HepG2 (cell line): ENCODE measurements at regions not wholly inside any gene's neighbourhood (a gene's known extent, or its start where the extent isn't known, plus 50 kb on each side); places are given as distances from the start of the nearest gene placed in this dataset.

Source experiments
- ATAC-seq: fragments of 200-7000 bp; cut with Tn5 transposase; 3 replicates; pipeline ENCODE4 v1.9.1; 2020; ENCODE audit warnings: mild to moderate bottlenecking, moderate library complexity
- BruUV-seq: library from RNA; stranded (reverse); fragments of 400-500 nt; replicated peaks from 2 replicates; lab custom pipeline; 2021; lab: Mats Ljungman, UMichigan
- CTCF ChIA-PET: fragments of 300-600 bp; formaldehyde crosslinking; extraction: SDS; loops from one replicate; lab custom pipeline; 2021; ENCODE audit warnings: low total read pairs, inconsistent platforms, low intra/inter-chr PET ratio; lab: Yijun Ruan, JAX
- POLR2A ChIA-PET: fragments of 350-600 bp; sonication (Branson Sonifier 250); formaldehyde crosslinking; loops from one replicate; lab custom pipeline; 2020; ENCODE audit warnings: antibody characterized with exemption, inconsistent platforms; lab: Yijun Ruan, JAX
- DNase-seq: peaks from one replicate; pipeline ENCODE4 v3.0.0-alpha.2; 2015; ENCODE audit warnings: low spot score
- FAIRE-seq: peaks from 3 replicates; lab custom pipeline; 2011; peaks lifted over from hg19 to GRCh38; lab: Jason Lieb, UNC
- H2AFZ ChIP-seq: one replicate; pipeline ENCODE4 v1.6.1; 2011; ENCODE audit warnings: low read length, inconsistent platforms
- H3K27ac ChIP-seq: fragments of 300-600 bp; 3 replicates; pipeline ENCODE4 v1.8.0; 2011; ENCODE audit warnings: mixed run types, mild to moderate bottlenecking, mixed read lengths, low read length, inconsistent platforms; ENCODE audit not compliant: insufficient read depth; ENCODE audit errors: extremely low read length
- H3K27me3 ChIP-seq, 2 experiments: fragments of 200-600 bp in 1 of 2; 2 replicates in 1 of 2; 3 replicates in 1 of 2; pipeline versions ENCODE4 v1.6.0 to v1.8.0; 2011; ENCODE audit warnings: low read length in 2 of 2, mild to moderate bottlenecking in 2 of 2, moderate library complexity in 2 of 2, inconsistent platforms in 1 of 2; ENCODE audit not compliant: insufficient read depth in 2 of 2, control insufficient read depth in 1 of 2
- H3K36me3 ChIP-seq, 2 experiments: fragments of 200-600 bp in 1 of 2; replicated peaks in 1 of 2; 2 replicates in 1 of 2; 3 replicates in 1 of 2; pipeline versions ENCODE4 v1.5.1 to v1.8.0; 2011; ENCODE audit warnings: low read length in 2 of 2, inconsistent platforms in 1 of 2; ENCODE audit not compliant: insufficient read depth in 2 of 2, control insufficient read depth in 1 of 2
- H3K4me1 ChIP-seq: 2 replicates; pipeline ENCODE4 v1.5.1; 2012; ENCODE audit warnings: low read length, inconsistent platforms; ENCODE audit not compliant: insufficient read depth
- H3K4me2 ChIP-seq: 2 replicates; pipeline ENCODE4 v1.6.0; 2011; ENCODE audit warnings: low read depth, low read length, inconsistent platforms
- H3K4me3 ChIP-seq, 3 experiments: fragments of 200-600 bp in 1 of 3; sonication (generic), shearing (Covaris generic) in 1 of 3; replicated peaks in 1 of 3; 2 replicates each; pipeline ENCODE4 v1.5.1; 2011 to 2016; ENCODE audit warnings: low read length in 3 of 3, inconsistent platforms in 2 of 3, low read depth in 2 of 3, mild to moderate bottlenecking in 2 of 3, control low read depth in 1 of 3, mixed read lengths in 1 of 3; ENCODE audit not compliant: insufficient read depth in 1 of 3
- H3K79me2 ChIP-seq: one replicate; pipeline ENCODE4 v1.6.1; 2011; ENCODE audit warnings: low read length, inconsistent platforms; ENCODE audit not compliant: insufficient read depth
- H3K9ac ChIP-seq: 2 replicates; pipeline ENCODE4 v1.6.0; 2011; ENCODE audit warnings: mild to moderate bottlenecking, low read depth, low read length, inconsistent platforms; ENCODE audit not compliant: insufficient read depth
- H3K9me3 ChIP-seq: 2 replicates; pipeline ENCODE4 v1.5.1; 2012; ENCODE audit warnings: mild to moderate bottlenecking, low read length
- H4K20me1 ChIP-seq: 2 replicates; pipeline ENCODE4 v1.6.0; 2011; ENCODE audit warnings: inconsistent platforms, mild to moderate bottlenecking, low read length, moderate library complexity; ENCODE audit not compliant: insufficient read depth
- GZF1 ChIP-seq: sonication (generic); formaldehyde crosslinking; IDR thresholded peaks from 2 replicates; pipeline ENCODE4 v1.5.1; 2020; ENCODE audit warnings: mild to moderate bottlenecking, missing genetic modification reagents
- HNF4A ChIP-seq: sonication (generic); formaldehyde crosslinking; IDR thresholded peaks from 2 replicates; pipeline ENCODE4 v1.4.0; 2020; ENCODE audit warnings: missing genetic modification reagents
- HOXA9 ChIP-seq: sonication (generic); formaldehyde crosslinking; IDR thresholded peaks from 2 replicates; pipeline ENCODE4 v1.8.1; 2022; ENCODE audit warnings: missing genetic modification reagents, mild to moderate bottlenecking, moderate library complexity, borderline replicate concordance
- KAT2B ChIP-seq: fragments of 150-350 bp; IDR thresholded peaks from 2 replicates; pipeline ENCODE4 v1.6.1; 2014; ENCODE audit warnings: low read depth, low read length, borderline replicate concordance
- KAT7 ChIP-seq: IDR thresholded peaks from 2 replicates; pipeline ENCODE4 v1.6.1; 2018; ENCODE audit warnings: borderline replicate concordance, missing compliant biosample characterization
- MAFF ChIP-seq: IDR thresholded peaks from 2 replicates; pipeline ENCODE4 v1.6.1; 2011; ENCODE audit warnings: low read depth, low read length, improper control_type of control experiment
- MIXL1 ChIP-seq: IDR thresholded peaks from 2 replicates; pipeline ENCODE4 v1.6.1; 2016
- NFIC ChIP-seq: IDR thresholded peaks from 2 replicates; pipeline ENCODE4 v1.6.1; 2012; ENCODE audit warnings: mild to moderate bottlenecking, low read length, inconsistent platforms
- NR2F2 ChIP-seq: IDR thresholded peaks from 2 replicates; pipeline ENCODE4 v1.6.1; 2012; ENCODE audit warnings: low read depth, inconsistent platforms, borderline replicate concordance
- NR2F6 ChIP-seq, 2 experiments: IDR thresholded peaks; 2 replicates each; pipeline ENCODE4 v1.6.1; 2016; ENCODE audit warnings: antibody characterized with exemption in 1 of 2, mild to moderate bottlenecking in 1 of 2
- SOX6 ChIP-seq, 2 experiments: fragments of 450-650 bp in 1 of 2; sonication (generic) in 1 of 2; formaldehyde crosslinking in 1 of 2; IDR thresholded peaks; 2 replicates each; pipeline versions ENCODE4 v1.4.0 to v1.6.1; 2017 to 2020; ENCODE audit warnings: antibody characterized with exemption in 1 of 2, mild to moderate bottlenecking in 1 of 2, missing genetic modification reagents in 1 of 2
- SP4 ChIP-seq: sonication (generic); formaldehyde crosslinking; IDR thresholded peaks from 2 replicates; pipeline ENCODE4 v1.8.1; 2023; ENCODE audit warnings: mild to moderate bottlenecking, missing genetic modification reagents
- TOE1 ChIP-seq: sonication (generic); formaldehyde crosslinking; IDR thresholded peaks from 2 replicates; pipeline ENCODE4 v1.4.0; 2020; ENCODE audit warnings: mild to moderate bottlenecking, missing genetic modification reagents
- YEATS2 ChIP-seq: sonication (generic); formaldehyde crosslinking; IDR thresholded peaks from 2 replicates; pipeline ENCODE4 v1.4.0; 2020; ENCODE audit warnings: missing genetic modification reagents, borderline replicate concordance
- ZNF12 ChIP-seq: sonication (generic); formaldehyde crosslinking; IDR thresholded peaks from 2 replicates; pipeline ENCODE4 v1.5.0; 2020; ENCODE audit warnings: missing genetic modification reagents
- ZNF136 ChIP-seq: sonication (generic); formaldehyde crosslinking; IDR thresholded peaks from 2 replicates; pipeline ENCODE4 v1.8.1; 2022; ENCODE audit warnings: low read depth, mild to moderate bottlenecking, moderate library complexity, missing genetic modification reagents
- ZNF777 ChIP-seq: sonication (generic); formaldehyde crosslinking; IDR thresholded peaks from 2 replicates; pipeline ENCODE4 v1.4.0; 2020; ENCODE audit warnings: missing genetic modification reagents
- WGBS: methylation state at CpG from one replicate; pipeline ENCODE4 v1.1.6; 2017; ENCODE audit warnings: low lambda C conversion rate; 5-methylcytosine and 5-hydroxymethylcytosine counted together
- in situ Hi-C: cut with HindIII; loops from 2 replicates; pipeline ENCODE4 v1.10.0; 2017; ENCODE audit warnings: low pct_unique_long_range_greater_than_20kb; ENCODE audit not compliant: extremely low pct_ligation_motif_present
- intact Hi-C: fragments of 100-400 bp; cut with micrococcal nuclease; formaldehyde crosslinking; loops from one replicate; pipeline ENCODE4 v1.10.0; 2022; ENCODE audit not compliant: unreplicated experiment
- TF ChIP-seq, protein P1 (sequence below): sonication (generic); formaldehyde crosslinking; IDR thresholded peaks from 2 replicates; pipeline ENCODE4 v1.5.1; 2020; ENCODE audit warnings: mild to moderate bottlenecking, moderate library complexity, missing genetic modification reagents
- TF ChIP-seq, protein P2 (sequence below): sonication (generic); formaldehyde crosslinking; IDR thresholded peaks from 2 replicates; pipeline ENCODE4 v1.5.1; 2020; ENCODE audit warnings: mild to moderate bottlenecking, missing genetic modification reagents, borderline replicate concordance

DNA sequence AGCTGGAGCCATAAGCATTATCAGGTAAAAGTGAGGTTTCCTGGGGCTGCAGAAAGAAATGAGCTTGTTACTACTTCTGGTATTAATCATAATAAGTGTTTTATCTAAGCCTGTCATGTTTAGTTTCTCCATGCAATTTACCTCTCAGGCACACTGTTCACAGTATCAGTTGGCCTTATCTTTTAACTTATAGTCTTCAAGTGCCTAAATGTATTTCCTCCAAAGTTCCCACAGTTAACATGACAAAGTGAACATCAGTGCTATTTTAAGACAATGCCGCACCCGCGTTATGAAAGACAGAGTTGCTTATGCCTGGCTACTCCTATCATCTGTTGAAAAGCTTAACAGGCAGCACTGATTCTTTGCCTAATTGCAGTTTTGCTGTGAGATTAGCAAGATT is 408.7 kb upstream of the FAM241A start (continued):
- TF ChIP-seq, protein P1, sequence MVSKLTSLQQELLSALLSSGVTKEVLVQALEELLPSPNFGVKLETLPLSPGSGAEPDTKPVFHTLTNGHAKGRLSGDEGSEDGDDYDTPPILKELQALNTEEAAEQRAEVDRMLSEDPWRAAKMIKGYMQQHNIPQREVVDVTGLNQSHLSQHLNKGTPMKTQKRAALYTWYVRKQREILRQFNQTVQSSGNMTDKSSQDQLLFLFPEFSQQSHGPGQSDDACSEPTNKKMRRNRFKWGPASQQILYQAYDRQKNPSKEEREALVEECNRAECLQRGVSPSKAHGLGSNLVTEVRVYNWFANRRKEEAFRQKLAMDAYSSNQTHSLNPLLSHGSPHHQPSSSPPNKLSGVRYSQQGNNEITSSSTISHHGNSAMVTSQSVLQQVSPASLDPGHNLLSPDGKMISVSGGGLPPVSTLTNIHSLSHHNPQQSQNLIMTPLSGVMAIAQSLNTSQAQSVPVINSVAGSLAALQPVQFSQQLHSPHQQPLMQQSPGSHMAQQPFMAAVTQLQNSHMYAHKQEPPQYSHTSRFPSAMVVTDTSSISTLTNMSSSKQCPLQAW (CRISPR knock-in tag) = no peak
- TF ChIP-seq YEATS2 (CRISPR knock-in tag) (no peak), GZF1 (no peak), ZNF136 (CRISPR knock-in tag) (no peak), ZNF777 (no peak), KAT7 (CRISPR knock-in tag) (no peak), SP4 (no peak), TOE1 (CRISPR knock-in tag) (no peak), MAFF (no peak)

DNA sequence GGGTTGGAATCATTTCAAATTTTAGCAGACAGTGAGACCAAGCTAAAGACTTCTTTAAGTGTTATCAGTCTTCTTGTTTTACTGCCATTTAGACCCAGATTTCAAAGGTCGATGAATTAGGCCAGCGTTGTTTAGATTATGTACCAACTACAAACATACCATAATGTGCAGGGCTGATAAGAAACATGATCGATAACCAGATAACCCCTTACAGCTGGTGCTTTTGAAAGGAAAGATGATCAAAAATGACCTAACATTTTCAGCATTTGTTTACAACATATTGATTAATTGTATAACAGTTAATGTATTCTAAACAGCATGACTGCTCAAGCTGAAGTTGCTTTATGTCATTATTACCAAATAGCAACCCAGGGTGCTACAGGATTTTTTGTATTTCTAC is 400.4 kb upstream of the FAM241A start:
- Histone ChIP-seq H3K79me2 (no peaks in the 10 kb centered on the region), H3K27me3 (no peaks in the 10 kb centered on the region), H3K4me1 (peaks cover 7% of the 10 kb centered on the region), H3K4me2 (peak overlapping the region; percentile 6; the same call in 1 of the 2 replicates), H4K20me1 (no peaks in the 10 kb centered on the region), H3K9ac (no peak overlapping the region), H3K36me3 (no peaks in the 10 kb centered on the region), H3K27ac (no peak overlapping the region), H2AFZ (no peak overlapping the region), H3K9me3 (no peaks in the 10 kb centered on the region), H3K4me3 (no peak overlapping the region)
- intact Hi-C loops (no loop called here), in situ Hi-C loops (no loop called here)
- BruUV-seq = no TSS peak
- DNase-seq (no peak), ATAC-seq (peak; percentile 31; the same call in 2 of the 3 replicates), FAIRE-seq (no peak)
- CTCF ChIA-PET = no interaction called here
- POLR2A ChIA-PET = no interaction called here
- WGBS = 2% methylated on average over 3 of the region's 3 CpGs
- TF ChIP-seq NR2F6 (IDR thresholded peaks at IDR 0.05) (peak; percentile 53; the same call in 1 of the 2 replicates), NR2F6 (CRISPR knock-in tag; IDR thresholded peaks at IDR 0.05) (no peak), NFIC (peak; percentile 22; the same call in 1 of the 2 replicates), HOXA9 (no peak), MIXL1 (CRISPR knock-in tag) (peak; percentile 12; the same call in 1 of the 2 replicates), SOX6 (IDR thresholded peaks at IDR 0.05) (no peak), SOX6 (CRISPR knock-in tag; IDR thresholded peaks at IDR 0.05) (peak; percentile 36; the same call in 1 of the 2 replicates), HNF4A (CRISPR knock-in tag) (0 out of 2 replicates have a peak, but pooled peaks have one; percentile 26), ZNF12 (CRISPR knock-in tag) (no peak), KAT2B (0 out of 2 replicates have a peak, but pooled peaks have one; percentile 33), NR2F2 (peak; percentile 65)
- TF ChIP-seq, protein P2, sequence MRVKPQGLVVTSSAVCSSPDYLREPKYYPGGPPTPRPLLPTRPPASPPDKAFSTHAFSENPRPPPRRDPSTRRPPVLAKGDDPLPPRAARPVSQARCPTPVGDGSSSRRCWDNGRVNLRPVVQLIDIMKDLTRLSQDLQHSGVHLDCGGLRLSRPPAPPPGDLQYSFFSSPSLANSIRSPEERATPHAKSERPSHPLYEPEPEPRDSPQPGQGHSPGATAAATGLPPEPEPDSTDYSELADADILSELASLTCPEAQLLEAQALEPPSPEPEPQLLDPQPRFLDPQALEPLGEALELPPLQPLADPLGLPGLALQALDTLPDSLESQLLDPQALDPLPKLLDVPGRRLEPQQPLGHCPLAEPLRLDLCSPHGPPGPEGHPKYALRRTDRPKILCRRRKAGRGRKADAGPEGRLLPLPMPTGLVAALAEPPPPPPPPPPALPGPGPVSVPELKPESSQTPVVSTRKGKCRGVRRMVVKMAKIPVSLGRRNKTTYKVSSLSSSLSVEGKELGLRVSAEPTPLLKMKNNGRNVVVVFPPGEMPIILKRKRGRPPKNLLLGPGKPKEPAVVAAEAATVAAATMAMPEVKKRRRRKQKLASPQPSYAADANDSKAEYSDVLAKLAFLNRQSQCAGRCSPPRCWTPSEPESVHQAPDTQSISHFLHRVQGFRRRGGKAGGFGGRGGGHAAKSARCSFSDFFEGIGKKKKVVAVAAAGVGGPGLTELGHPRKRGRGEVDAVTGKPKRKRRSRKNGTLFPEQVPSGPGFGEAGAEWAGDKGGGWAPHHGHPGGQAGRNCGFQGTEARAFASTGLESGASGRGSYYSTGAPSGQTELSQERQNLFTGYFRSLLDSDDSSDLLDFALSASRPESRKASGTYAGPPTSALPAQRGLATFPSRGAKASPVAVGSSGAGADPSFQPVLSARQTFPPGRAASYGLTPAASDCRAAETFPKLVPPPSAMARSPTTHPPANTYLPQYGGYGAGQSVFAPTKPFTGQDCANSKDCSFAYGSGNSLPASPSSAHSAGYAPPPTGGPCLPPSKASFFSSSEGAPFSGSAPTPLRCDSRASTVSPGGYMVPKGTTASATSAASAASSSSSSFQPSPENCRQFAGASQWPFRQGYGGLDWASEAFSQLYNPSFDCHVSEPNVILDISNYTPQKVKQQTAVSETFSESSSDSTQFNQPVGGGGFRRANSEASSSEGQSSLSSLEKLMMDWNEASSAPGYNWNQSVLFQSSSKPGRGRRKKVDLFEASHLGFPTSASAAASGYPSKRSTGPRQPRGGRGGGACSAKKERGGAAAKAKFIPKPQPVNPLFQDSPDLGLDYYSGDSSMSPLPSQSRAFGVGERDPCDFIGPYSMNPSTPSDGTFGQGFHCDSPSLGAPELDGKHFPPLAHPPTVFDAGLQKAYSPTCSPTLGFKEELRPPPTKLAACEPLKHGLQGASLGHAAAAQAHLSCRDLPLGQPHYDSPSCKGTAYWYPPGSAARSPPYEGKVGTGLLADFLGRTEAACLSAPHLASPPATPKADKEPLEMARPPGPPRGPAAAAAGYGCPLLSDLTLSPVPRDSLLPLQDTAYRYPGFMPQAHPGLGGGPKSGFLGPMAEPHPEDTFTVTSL (CRISPR knock-in tag) = 0 out of 2 replicates have a peak, but pooled peaks have one; percentile 19
